GM18526 (cell line): ENCODE measurements at regions not wholly inside any gene's neighbourhood (a gene's known extent, or its start where the extent isn't known, plus 50 kb on each side); places are given as distances from the start of the nearest gene placed in this dataset.

Experiments
- POLR2A ChIP-seq: IDR thresholded peaks from 3 replicates; pipeline ENCODE4 v1.6.1; 2011; ENCODE audit not compliant: insufficient read length; ENCODE audit errors: extremely low read depth

- no peak for TF ChIP-seq POLR2A
Observed at GRCh38 chr17:72430611-72431432, 310.0 kb downstream of the SOX9 start.

GRCh38 chr17:72432143-72432621 lies 311.4 kb downstream of the SOX9 start:
- no peak for TF ChIP-seq POLR2A

GRCh38 chr17:72432881-72433280 lies 312.1 kb downstream of the SOX9 start:
- no peak for TF ChIP-seq POLR2A

GRCh38 chr17:72433797-72434196 lies 313.0 kb downstream of the SOX9 start:
- TF ChIP-seq POLR2A: no peak

- TF ChIP-seq POLR2A: no peak
Observed at GRCh38 chr17:72434581-72434980, 313.8 kb downstream of the SOX9 start.

- no peak for TF ChIP-seq POLR2A
Observed at GRCh38 chr17:72434991-72435618, 314.3 kb downstream of the SOX9 start.

GRCh38 chr17:72438783-72439182 lies 318.0 kb downstream of the SOX9 start:
- TF ChIP-seq POLR2A: no peak

- TF ChIP-seq POLR2A: no peak
Observed at GRCh38 chr17:72439893-72440502, 319.2 kb downstream of the SOX9 start.

- TF ChIP-seq POLR2A: no peak
Observed at GRCh38 chr17:72440961-72441360, 320.1 kb downstream of the SOX9 start.

- TF ChIP-seq POLR2A: no peak
Observed at GRCh38 chr17:72441909-72442308, 321.1 kb downstream of the SOX9 start.

- TF ChIP-seq POLR2A: no peak
Observed at GRCh38 chr17:72444517-72445054, 323.8 kb downstream of the SOX9 start.

- no peak for TF ChIP-seq POLR2A
Observed at GRCh38 chr17:72445055-72445991, 324.5 kb downstream of the SOX9 start.

GRCh38 chr17:72446118-72446517 lies 325.3 kb downstream of the SOX9 start:
- TF ChIP-seq POLR2A: no peak

- TF ChIP-seq POLR2A: no peak
Observed at GRCh38 chr17:72446525-72447250, 325.9 kb downstream of the SOX9 start.
